IMR-90 (cell line): ENCODE measurements at regions not wholly inside any gene's neighbourhood (a gene's known extent, or its start where the extent isn't known, plus 50 kb on each side); places are given as distances from the start of the nearest gene placed in this dataset.

Experiments
- ATAC-seq: fragments of 200-7000 bp; cut with Tn5 transposase; 2 replicates; pipeline ENCODE4 v1.9.1; 2020; ENCODE audit warnings: low read depth, mild to moderate bottlenecking, moderate library complexity
- BruUV-seq: library from RNA; stranded (reverse); fragments of 400-500 nt; replicated peaks from 2 replicates; lab custom pipeline; 2021; lab: Mats Ljungman, UMichigan
- CTCF ChIA-PET: fragments of 300-600 bp; formaldehyde crosslinking; extraction: SDS; loops from one replicate; lab custom pipeline; 2021; ENCODE audit warnings: antibody characterized with exemption; lab: Yijun Ruan, JAX
- POLR2A ChIA-PET: fragments of 300-600 bp; sonication (Branson Sonifier 250); formaldehyde crosslinking; loops from one replicate; lab custom pipeline; 2022; ENCODE audit warnings: antibody characterized with exemption; ENCODE audit not compliant: unreplicated experiment; lab: Charles Lee
- DNase-seq: peaks from one replicate; pipeline ENCODE4 v3.0.0; 2013
- H2AFZ ChIP-seq: replicated peaks from 2 replicates; pipeline ENCODE3; 2013; ENCODE audit warnings: low read length, mild to moderate bottlenecking; ENCODE audit not compliant: poor library complexity
- H2AK5ac ChIP-seq: 2 replicates; pipeline ENCODE4 v1.6.1; 2013; ENCODE audit warnings: low read depth, low read length, inconsistent platforms
- H2AK9ac ChIP-seq: replicated peaks from 2 replicates; pipeline ENCODE3; 2013; ENCODE audit warnings: mild to moderate bottlenecking, low read depth, low read length, moderate library complexity; ENCODE audit not compliant: poor library complexity
- H2BK120ac ChIP-seq: 2 replicates; pipeline ENCODE4 v1.6.1; 2013; ENCODE audit warnings: low read depth, low read length, inconsistent platforms
- H2BK15ac ChIP-seq: 3 replicates; pipeline ENCODE4 v1.6.1; 2013; ENCODE audit warnings: low read depth, low read length, inconsistent platforms
- H2BK20ac ChIP-seq: 2 replicates; pipeline ENCODE4 v1.6.1; 2013; ENCODE audit warnings: low read depth, mild to moderate bottlenecking, inconsistent platforms, low read length, moderate library complexity
- H2BK5ac ChIP-seq: 2 replicates; pipeline ENCODE4 v1.6.1; 2013; ENCODE audit warnings: mild to moderate bottlenecking, low read depth, low read length, inconsistent platforms; ENCODE audit not compliant: poor library complexity, severe bottlenecking
- H3K14ac ChIP-seq: replicated peaks from 2 replicates; pipeline ENCODE4 v1.6.1; 2013; ENCODE audit warnings: low read depth, low read length, inconsistent platforms
- H3K18ac ChIP-seq: 2 replicates; pipeline ENCODE4 v1.6.1; 2013; ENCODE audit warnings: low read depth, low read length, control low read depth
- H3K23ac ChIP-seq: 2 replicates; pipeline ENCODE4 v1.6.1; 2013; ENCODE audit warnings: low read depth, low read length, inconsistent platforms
- H3K27ac ChIP-seq: 2 replicates; pipeline ENCODE4 v1.5.1; 2013; ENCODE audit warnings: mild to moderate bottlenecking, control low read depth, low read length; ENCODE audit not compliant: insufficient read depth
- H3K27me3 ChIP-seq: 2 replicates; pipeline ENCODE4 v1.6.1; 2013; ENCODE audit warnings: low read length; ENCODE audit not compliant: control insufficient read depth, insufficient read depth
- H3K36me3 ChIP-seq: 2 replicates; pipeline ENCODE4 v1.6.1; 2013; ENCODE audit warnings: low read length, mixed read lengths; ENCODE audit not compliant: control insufficient read depth, insufficient read depth
- H3K4ac ChIP-seq: 2 replicates; pipeline ENCODE4 v1.6.1; 2013; ENCODE audit warnings: low read depth, low read length, inconsistent platforms
- H3K4me1 ChIP-seq: 2 replicates; pipeline ENCODE4 v1.6.1; 2013; ENCODE audit warnings: low read length, mixed read lengths; ENCODE audit not compliant: control insufficient read depth, insufficient read depth
- H3K4me2 ChIP-seq: 2 replicates; pipeline ENCODE4 v1.6.1; 2013; ENCODE audit warnings: low read depth, mild to moderate bottlenecking, control low read depth, low read length, moderate library complexity
- H3K4me3 ChIP-seq: 2 replicates; pipeline ENCODE4 v1.5.1; 2013; ENCODE audit warnings: low read depth, mild to moderate bottlenecking, control low read depth, low read length, moderate library complexity; ENCODE audit not compliant: insufficient read depth
- H3K56ac ChIP-seq: 2 replicates; pipeline ENCODE4 v1.6.1; 2013; ENCODE audit warnings: low read length, inconsistent platforms; ENCODE audit not compliant: insufficient read depth; ENCODE audit errors: extremely low read depth
- H3K79me1 ChIP-seq, 2 experiments: 2 replicates each; pipeline ENCODE4 v1.6.1; 2013; ENCODE audit warnings: low read length in 2 of 2, inconsistent platforms in 1 of 2, low read depth in 1 of 2
- H3K9ac ChIP-seq: 2 replicates; pipeline ENCODE4 v1.6.1; 2013; ENCODE audit warnings: low read depth, low read length, control low read depth
- H3K9me1 ChIP-seq: 2 replicates; pipeline ENCODE4 v1.6.1; 2013; ENCODE audit warnings: low read length, inconsistent platforms; ENCODE audit not compliant: insufficient read depth
- H3K9me3 ChIP-seq: 2 replicates; pipeline ENCODE4 v1.6.1; 2013; ENCODE audit warnings: low read length; ENCODE audit not compliant: control insufficient read depth, insufficient read depth
- H4K20me1 ChIP-seq: 2 replicates; pipeline ENCODE4 v1.6.1; 2013; ENCODE audit warnings: low read length, inconsistent platforms; ENCODE audit not compliant: insufficient read depth
- H4K5ac ChIP-seq: 2 replicates; pipeline ENCODE4 v1.6.1; 2013; ENCODE audit warnings: mild to moderate bottlenecking, low read depth, low read length, control low read depth
- H4K8ac ChIP-seq, 2 experiments: 2 replicates each; pipeline ENCODE4 v1.6.1; 2013; ENCODE audit warnings: low read depth in 2 of 2, low read length in 2 of 2, control low read depth in 1 of 2, inconsistent platforms in 1 of 2
- H4K91ac ChIP-seq: 2 replicates; pipeline ENCODE4 v1.6.1; 2013; ENCODE audit warnings: low read depth, low read length, inconsistent platforms; ENCODE audit not compliant: insufficient read depth
- BHLHE40 ChIP-seq: fragments of 150-350 bp; IDR thresholded peaks from 2 replicates; pipeline ENCODE4 v1.6.1; 2016; ENCODE audit warnings: mild to moderate bottlenecking, low read depth, low read length
- CEBPB ChIP-seq: IDR thresholded peaks from 2 replicates; pipeline ENCODE4 v1.6.1; 2012; ENCODE audit warnings: low read depth, low read length, improper control_type of control experiment
- CHD1 ChIP-seq: IDR thresholded peaks from 2 replicates; pipeline ENCODE4 v1.6.1; 2012; ENCODE audit warnings: low read depth, low read length, improper control_type of control experiment
- CTCF ChIP-seq: conservative IDR thresholded peaks from 2 replicates; pipeline ENCODE4 v1.5.1; 2012; ENCODE audit warnings: mild to moderate bottlenecking, low read depth, low read length, improper control_type of control experiment
- ELK1 ChIP-seq: fragments of 150-350 bp; IDR thresholded peaks from 2 replicates; pipeline ENCODE4 v1.6.1; 2016; ENCODE audit warnings: low read depth, mild to moderate bottlenecking, low read length, moderate library complexity, borderline replicate concordance
- FOS ChIP-seq: fragments of 150-350 bp; IDR thresholded peaks from 2 replicates; pipeline ENCODE4 v1.6.1; 2016; ENCODE audit warnings: low read depth, low read length
- MAFK ChIP-seq: IDR thresholded peaks from 2 replicates; pipeline ENCODE4 v1.6.1; 2012; ENCODE audit warnings: low read depth, low read length, improper control_type of control experiment
- NFE2L2 ChIP-seq: fragments of 150-350 bp; IDR thresholded peaks from 2 replicates; pipeline ENCODE4 v1.6.1; 2016; ENCODE audit warnings: low read depth, mild to moderate bottlenecking, low read length
- RAD21 ChIP-seq: IDR thresholded peaks from 2 replicates; pipeline ENCODE4 v1.6.1; 2012; ENCODE audit warnings: low read length, improper control_type of control experiment
- RFX5 ChIP-seq: IDR thresholded peaks from 2 replicates; pipeline ENCODE4 v1.8.0; 2012; ENCODE audit warnings: low read depth, mild to moderate bottlenecking, low read length, moderate library complexity
- SMC3 ChIP-seq: fragments of 150-350 bp; IDR thresholded peaks from 2 replicates; pipeline ENCODE4 v1.6.1; 2016; ENCODE audit warnings: low read depth, mild to moderate bottlenecking, antibody characterized with exemption, low read length, moderate library complexity
- USF2 ChIP-seq: fragments of 150-350 bp; IDR thresholded peaks from 2 replicates; pipeline ENCODE4 v1.6.1; 2017; ENCODE audit warnings: mild to moderate bottlenecking, antibody characterized with exemption, low read length, low read depth
- WGBS, 2 experiments: methylation state at CpG; one replicate each; pipeline versions ENCODE4 v1.1.5 to v1.1.7; 2013; ENCODE audit warnings: missing lambda C conversion rate in 2 of 2; ENCODE audit not compliant: insufficient read length in 1 of 2; ENCODE audit errors: extremely low coverage in 2 of 2; 5-methylcytosine and 5-hydroxymethylcytosine counted together
- dilution Hi-C: fragments of 300-500 bp; cut with HindIII; formaldehyde crosslinking; loops from one replicate; pipeline ENCODE4 v1.14.3; 2018; ENCODE audit warnings: low sequenced_read_pairs; ENCODE audit not compliant: unreplicated experiment
- in situ Hi-C: fragments of 300-500 bp; cut with MboI; formaldehyde crosslinking; loops from 3 replicates; pipeline ENCODE4 v1.14.3; 2019; ENCODE audit warnings: low sequenced_read_pairs, inconsistent platforms, mixed read lengths
- intact Hi-C: fragments of 100-400 bp; cut with micrococcal nuclease; formaldehyde crosslinking; loops from 2 replicates; pipeline ENCODE4 v1.10.0; 2022

GRCh38 chr15:66648588-66648987 is 53.4 kb upstream of the SMAD6 start:
- no peak overlapping the region for H2AK5ac ChIP-seq
- BruUV-seq, result no TSS peak
- H4K5ac ChIP-seq, result no peak overlapping the region
- no peak overlapping the region for H2AK9ac ChIP-seq
- ATAC-seq (no peak), DNase-seq (no peak)
- H4K8ac ChIP-seq, result no peak overlapping the region
- ChIA-PET POLR2A (no interaction called here), CTCF (no interaction called here)
- H3K56ac ChIP-seq, result no peak overlapping the region
- intact Hi-C loops, result no loop called here
- peaks cover 3% of the 10 kb centered on the region; the same call in 1 of the 2 replicates for H3K27me3 ChIP-seq
- no peak overlapping the region for H3K4me3 ChIP-seq
- H2AFZ ChIP-seq, result no peak overlapping the region
- H2BK20ac ChIP-seq, result no peak overlapping the region
- H3K14ac ChIP-seq, result no peak overlapping the region
- no peak overlapping the region for H3K4me2 ChIP-seq
- H3K9ac ChIP-seq, result no peak overlapping the region
- H3K4me1 ChIP-seq, result peaks cover 12% of the 10 kb centered on the region
- H3K23ac ChIP-seq, result no peak overlapping the region
- H3K9me3 ChIP-seq, result no peaks in the 10 kb centered on the region
- no peak overlapping the region for H2BK120ac ChIP-seq
- H3K27ac ChIP-seq, result no peak overlapping the region
- no peaks in the 10 kb centered on the region; the same call in 1 of the 2 replicates for H3K9me1 ChIP-seq
- H4K91ac ChIP-seq, result no peak overlapping the region
- no peak overlapping the region for H2BK15ac ChIP-seq
- 100% methylated on average over 2 of the region's 3 CpGs; no CpG with 5 or more reads in 1 of the 2 experiments for WGBS, 2 experiments
- in situ Hi-C loops, result no loop called here
- H3K79me1 ChIP-seq, result no peaks in the 10 kb centered on the region; a peak in 1 of 4 replicates
- no peak overlapping the region for H2BK5ac ChIP-seq
- no peak overlapping the region for H3K4ac ChIP-seq
- no peaks in the 10 kb centered on the region for H3K36me3 ChIP-seq
- no peak for TF ChIP-seq FOS
- no peak for TF ChIP-seq SMC3
- TF ChIP-seq RAD21, result no peak
- TF ChIP-seq NFE2L2, result no peak
- TF ChIP-seq CTCF, result no peak
- TF ChIP-seq RFX5, result no peak
- no peak for TF ChIP-seq USF2
- TF ChIP-seq BHLHE40, result no peak
- no peak for TF ChIP-seq CEBPB
- no peak for TF ChIP-seq MAFK
- no peak for TF ChIP-seq CHD1
- no peak for TF ChIP-seq ELK1
- dilution Hi-C loops, result no loop called here
- no peak overlapping the region for H3K18ac ChIP-seq
- H4K20me1 ChIP-seq, result no peaks in the 10 kb centered on the region
